ENCODE measurements at regions not wholly inside any gene's neighbourhood (a gene's known extent, or its start where the extent isn't known, plus 50 kb on each side); places are given as distances from the start of the nearest gene placed in this dataset. TPM values are rescaled to one million over a fixed set of nuclear protein-coding genes. Genes with fewer than 3 reads are reported as not detected.

DNA sequence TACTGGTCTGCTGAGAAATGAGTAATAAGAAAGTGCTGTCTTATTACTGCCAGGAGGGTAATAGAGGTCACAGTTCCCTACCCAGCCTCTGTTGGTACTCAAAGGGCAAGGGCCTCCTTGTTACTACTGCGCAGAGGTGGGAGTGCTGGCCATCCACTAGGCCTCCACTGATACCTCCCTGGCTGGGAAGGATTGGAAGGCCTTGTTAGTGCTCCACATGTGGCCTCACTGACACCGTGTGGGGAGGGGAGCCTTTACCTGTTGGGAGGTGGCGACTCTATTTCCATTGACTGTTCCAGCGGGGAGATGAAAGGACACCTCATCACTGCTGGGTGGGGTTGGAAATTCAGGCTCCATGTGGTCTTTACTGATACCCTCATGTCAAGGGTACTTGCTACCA, 57.8 kb upstream of the USP24 start:
- no peak for TF ChIP-seq CTCF (IDR thresholded peaks at IDR 0.05; ENCODE audit: insufficient read depth, low read length)
- no peak overlapping the region for H3K4me3 ChIP-seq (ENCODE audit: low read depth, low read length)
- no peak for DNase-seq (ENCODE audit: low read depth)

Small RNA genes in the stretch of these regions (small RNA-seq; reads per million reads assigned to genes)
- not detected for gene RF00019
- gene RNU6-830P, result not detected
